Left kidney (tissue), 1 donor: ENCODE measurements at regions not wholly inside any gene's neighbourhood (a gene's known extent, or its start where the extent isn't known, plus 50 kb on each side); places are given as distances from the start of the nearest gene placed in this dataset.

Experiments
- DNase-seq: peaks from one replicate; pipeline ENCODE4 v3.0.0-alpha.2; 2013

DNA sequence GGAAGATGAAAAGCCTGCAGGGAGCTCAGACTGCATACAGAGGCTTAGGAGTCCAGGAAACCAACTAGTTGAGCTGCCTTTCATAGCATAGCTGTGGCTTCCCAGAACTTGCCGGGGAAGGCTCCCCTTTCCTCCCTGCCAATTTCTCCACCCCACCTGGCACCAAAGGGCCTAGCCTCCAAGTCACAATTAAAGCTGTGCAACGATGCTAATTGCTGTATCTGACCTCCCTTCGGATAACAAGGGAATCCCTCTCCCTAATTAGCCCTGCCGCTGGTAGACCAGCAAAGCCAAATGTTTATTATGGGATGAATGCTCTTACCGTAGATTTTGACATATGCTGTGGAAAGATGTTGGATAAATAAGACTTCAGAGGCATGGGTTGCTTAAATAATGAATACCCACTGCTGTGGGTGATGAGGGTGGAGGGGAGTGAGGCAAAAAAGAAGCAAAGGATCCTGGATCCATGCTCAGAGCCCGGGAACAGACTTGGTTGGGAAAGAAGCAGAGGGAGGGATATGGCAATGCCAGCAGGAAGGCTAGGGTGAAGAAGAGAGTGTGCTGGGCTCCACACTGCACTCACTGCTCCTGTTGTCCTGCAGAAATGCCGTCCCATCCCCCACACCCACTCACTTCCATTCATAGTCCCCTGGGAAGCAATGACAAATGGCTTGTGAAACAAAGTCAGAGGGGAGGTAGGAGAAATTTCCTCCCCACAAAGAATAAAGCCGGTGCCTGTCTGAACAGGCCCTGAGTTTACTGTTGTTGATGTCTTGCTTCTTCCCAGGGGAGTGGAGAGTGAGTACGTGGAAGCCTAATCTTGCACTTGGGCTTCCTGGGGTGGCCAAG lies 608.1 kb upstream of the CADM1 start:
- no peak for DNase-seq

DNA sequence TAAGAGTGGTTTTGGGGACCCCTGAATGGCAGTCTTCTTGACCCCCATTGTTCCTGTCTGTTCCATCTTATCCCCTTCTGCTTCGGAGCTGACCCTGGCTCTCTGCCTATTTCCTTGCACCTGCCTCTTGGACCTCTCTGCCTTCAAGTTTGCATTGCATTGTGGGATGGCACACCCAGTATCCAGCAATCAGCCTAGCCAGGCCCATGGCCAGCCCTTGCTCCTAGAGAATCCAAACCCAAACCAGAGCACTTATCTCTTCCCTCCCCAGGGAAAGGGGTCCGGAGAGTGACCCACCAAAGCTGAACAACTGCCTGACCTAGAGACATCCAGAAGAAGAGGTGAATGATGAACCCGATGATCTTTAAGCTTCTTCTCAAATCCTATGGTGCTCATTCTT lies 607.3 kb upstream of the CADM1 start:
- DNase-seq, result no peak

DNA sequence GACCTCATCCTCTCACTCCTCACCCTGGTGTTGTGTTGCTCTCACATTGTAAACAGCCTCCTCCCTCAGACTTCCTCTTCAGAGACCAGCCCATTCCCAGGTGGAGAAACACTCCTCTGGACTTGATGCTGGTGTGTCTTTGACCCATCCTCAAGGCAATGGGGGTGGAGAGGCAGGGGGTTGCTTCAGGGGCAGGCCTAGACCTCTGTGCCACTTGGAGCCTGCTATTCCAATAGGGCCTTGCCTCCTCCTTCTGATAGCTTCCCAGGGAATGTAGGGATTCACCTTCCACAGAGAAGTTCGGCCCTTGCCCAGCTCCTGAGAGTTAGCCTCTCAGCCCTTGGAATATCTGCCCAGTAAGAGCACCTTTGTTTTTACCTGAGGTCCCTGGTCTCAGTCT lies 606.6 kb upstream of the CADM1 start:
- DNase-seq, result no peak

DNA sequence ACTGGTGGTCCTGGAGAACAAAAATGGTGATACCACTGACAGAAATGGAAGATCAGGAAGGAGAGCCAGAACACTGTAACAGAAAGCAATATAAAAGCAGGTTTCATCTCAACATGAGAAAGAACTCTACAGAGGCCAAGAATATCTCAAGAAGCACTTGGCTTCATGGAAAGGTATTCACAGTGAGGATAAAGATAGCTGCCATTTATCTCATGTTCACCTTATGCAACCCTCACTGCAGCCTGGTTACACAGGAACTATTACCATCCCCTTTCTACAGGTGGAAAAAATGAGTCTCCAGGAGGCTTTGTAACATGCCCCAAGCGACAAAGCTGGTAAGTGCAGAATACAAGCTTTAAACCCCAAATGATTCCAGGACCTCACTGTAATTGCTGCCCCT lies 606.1 kb upstream of the CADM1 start:
- DNase-seq, result no peak

DNA sequence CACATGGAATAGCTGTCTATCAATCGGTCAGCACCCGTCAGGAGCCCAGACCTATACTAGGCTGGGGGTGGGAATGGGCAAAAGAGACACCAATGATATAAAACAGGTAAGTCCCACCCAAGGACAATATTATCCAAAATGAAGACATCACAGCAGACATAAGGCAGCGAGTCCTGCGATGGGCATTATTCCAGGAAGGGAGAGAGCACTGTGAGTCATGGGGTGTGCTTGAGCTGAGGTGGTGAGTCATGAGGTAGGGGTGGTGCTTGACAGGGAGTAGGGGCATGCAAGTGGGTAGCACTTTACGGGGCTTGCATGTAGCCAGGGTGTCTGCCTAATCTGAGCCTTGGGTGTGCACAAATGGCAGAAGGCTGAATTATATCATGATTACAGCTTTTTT lies 605.0 kb upstream of the CADM1 start:
- no peak for DNase-seq

DNA sequence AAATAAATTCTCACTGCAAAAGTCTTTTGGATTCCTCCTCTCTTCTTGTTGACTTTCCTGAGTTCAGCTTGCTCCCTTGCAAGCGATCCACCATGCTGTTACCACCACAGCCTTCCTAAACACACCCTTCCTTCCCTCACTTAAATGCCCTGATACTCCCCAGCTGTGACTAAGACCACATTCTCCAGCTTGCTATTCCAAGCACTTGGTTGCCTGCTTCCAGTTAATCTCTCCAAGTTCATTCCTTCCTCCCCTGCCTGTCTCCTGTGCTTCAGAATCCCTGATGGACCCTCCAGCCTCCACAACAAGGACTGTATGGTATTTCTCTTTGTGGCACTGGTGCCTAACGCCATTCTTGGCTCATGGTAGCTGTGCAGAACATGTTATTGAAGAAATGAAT lies 603.9 kb upstream of the CADM1 start:
- no peak for DNase-seq

DNA sequence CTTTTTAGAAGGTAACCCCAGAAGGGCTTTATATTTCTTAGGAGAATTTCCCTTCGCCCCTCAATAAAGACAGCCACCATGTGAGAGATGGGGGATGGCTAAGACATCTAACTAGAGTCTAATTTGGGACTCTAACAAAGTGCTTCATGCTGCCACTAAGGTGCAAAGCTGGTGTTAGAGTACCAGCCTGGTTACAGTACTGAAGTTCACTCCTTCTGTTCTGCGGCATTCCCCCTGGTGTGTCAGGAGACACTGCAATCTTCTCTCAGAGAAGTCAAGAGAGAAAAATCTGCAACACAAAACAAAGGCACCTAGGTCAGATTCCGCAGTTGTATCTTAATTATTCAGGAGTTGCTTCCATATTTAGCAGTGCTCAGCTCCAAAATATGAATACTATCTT lies 603.0 kb upstream of the CADM1 start:
- no peak for DNase-seq

DNA sequence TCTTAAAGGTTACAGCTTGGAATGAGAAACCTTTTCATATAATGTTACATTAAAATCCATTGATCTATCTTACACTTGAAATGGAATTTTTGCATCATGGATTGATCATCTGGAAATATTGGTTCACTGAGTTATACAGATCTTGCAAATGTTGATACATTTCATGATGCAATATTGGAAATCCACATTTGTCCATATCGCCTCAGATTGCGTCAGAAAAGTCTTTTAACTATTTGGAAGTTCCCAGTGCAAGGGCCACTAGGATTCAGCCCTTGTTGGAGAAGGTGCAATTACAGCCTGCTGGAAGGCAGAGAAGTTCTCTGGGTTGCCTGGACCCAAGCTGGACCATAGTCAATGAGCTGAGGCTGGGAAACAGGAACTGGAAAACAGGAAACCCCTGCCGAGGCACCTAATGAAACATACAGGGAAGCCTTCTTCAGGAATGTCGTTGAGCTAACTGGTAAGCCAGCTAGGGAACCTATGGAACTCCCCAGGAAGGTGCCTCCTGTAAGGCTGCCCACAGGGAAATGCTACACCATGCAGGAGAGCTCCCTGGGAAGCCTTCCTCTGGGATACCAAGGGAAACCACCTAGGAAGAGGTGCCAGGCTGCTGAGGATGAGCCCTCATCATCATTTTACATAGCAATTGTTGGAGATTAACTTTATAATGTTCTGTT lies 600.4 kb upstream of the CADM1 start:
- no peak for DNase-seq

DNA sequence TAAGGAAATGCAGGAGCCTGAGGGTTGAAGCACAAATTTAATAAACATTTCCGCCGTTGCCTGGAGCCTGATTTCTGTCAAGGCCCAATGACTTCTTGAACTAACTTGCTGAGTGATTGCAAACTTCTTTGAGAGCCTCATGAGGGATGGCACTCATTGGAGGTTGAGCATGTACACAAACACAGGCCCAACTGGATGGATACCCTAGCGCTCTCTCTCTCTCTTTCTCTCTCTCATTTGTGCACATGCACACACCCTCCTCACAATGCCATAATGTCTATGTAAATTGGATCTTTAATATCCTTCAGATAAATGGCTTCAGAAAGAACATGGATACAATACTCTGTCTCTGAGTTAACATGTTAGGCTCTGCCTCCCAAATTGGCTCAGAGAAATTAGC lies 597.7 kb upstream of the CADM1 start:
- no peak for DNase-seq

DNA sequence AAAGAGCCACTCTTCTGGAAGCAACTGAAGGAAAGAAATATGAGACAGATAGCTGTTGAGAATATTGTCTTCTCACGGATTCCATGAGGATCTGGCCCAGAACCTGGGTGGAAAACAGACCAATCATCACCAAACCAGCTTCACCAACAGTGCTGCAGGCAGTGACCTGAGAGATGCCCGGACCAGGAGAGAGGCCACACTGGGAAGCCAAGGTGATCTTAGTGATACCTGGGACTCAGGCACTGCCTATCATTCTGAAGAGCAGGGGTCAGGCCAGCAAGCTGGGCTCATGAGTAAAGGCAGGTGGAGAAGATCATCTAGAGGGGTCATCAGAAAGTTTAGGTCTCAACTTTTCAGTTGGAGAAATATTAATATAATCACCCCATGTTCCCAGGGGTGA lies 595.8 kb upstream of the CADM1 start:
- DNase-seq, result no peak

DNA sequence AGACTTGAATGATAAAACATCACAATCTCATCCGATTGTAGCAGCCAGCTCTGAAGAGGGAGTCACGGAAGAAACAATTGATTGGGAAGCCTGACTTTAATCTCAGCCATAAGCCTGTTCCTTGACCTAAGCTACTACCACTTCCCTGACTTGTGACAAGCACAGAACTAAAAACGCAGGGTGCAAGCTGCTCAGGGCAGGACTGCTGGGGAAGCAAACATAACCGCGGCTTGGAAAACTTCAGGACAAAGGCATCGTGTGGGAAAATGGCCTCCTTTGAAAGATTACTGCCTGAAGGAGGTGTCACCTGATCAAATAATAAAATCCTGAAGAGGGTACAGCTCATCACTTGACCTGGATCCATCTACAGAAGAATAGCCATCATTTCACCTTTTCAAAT lies 595.3 kb upstream of the CADM1 start:
- no peak for DNase-seq

DNA sequence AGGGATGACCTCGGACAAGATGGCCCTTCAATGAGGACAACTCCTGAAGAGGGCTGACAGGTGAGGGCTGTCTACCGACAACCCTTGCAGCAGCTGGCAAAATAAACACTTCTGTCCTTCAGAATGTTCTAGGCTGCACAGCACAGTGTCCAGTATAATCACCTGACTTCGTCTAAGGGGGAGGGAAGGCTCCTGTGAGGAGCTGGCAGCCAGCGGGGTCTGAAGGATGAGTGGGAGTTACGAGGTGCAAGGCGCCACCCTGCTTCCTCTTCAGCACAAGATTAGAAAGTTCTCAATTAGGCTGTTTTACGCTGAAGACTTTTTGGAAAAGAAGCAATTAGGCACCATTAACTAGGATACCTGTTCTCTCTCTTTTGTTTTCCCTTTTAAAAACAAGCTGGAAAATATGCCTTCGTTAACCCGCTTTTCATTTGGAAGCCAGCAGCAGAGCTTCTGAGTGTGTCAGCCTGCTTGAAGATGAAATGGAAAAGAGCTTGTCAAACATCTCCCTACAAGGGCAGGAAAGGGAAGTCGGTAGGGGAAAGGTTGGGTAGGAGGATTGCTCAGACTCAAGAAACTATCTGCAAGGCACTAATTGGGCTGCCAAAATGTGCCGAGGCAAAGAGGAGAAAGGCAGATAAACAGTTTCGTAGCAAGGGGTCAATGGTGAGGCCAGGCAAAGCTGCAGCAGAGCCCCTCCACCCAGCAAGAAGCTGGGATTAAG lies 592.2 kb upstream of the CADM1 start:
- DNase-seq, result no peak

DNA sequence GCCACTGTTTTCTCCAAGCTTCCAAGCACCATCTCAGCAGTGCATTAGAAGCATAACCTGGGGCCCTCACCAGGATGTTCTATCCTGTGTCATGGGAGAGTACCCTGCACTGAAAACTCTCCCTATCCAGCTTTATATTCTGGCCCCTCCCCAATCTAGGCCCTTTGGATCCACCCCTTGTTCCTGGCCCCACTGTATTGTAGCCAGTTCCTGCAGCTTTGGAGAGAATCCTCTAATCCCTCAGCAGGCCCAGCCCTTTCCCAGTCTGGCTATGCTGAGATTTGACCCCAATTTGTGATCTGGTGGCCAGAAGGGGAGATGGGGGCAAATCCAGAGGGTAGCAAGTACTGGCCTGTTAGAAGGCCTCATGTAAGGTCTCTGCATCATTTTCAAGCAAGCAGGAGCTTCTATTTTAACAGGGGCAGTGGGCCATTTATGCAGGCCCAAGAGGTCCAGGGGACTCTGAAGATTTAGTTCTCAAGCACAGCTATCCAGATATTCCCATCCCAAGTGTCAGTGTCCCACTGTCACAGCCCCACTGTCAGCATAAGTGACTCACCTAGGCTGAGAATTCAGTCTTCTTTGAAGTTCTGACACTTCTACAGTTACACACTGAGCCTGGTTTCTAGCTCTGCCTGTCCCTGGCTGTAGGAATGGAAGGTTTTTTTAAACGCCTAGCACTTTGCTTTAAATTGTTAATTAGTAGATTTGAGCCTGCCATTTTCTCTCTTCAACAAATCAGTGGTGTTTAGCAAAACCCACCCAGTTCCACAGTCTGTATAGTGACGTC lies 589.5 kb upstream of the CADM1 start:
- no peak for DNase-seq

DNA sequence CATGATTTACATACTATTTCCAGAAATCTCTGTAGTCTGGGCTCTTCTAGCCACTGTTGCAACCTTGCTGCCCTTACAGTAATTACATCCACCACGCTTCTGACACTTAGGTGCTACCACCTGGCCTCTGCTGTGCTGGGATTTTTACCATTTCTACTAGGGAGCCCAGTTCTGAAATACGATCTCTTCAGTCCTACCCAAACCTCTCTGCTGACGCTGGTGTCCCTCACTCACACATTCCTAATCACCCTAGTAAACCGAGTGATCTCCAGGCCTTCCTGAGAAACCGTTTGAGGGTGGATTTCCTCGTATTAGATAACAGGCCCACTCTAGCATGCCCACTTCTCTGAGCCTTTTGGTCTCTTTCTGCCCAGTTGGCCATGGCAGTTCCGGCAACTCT lies 588.9 kb upstream of the CADM1 start:
- no peak for DNase-seq

DNA sequence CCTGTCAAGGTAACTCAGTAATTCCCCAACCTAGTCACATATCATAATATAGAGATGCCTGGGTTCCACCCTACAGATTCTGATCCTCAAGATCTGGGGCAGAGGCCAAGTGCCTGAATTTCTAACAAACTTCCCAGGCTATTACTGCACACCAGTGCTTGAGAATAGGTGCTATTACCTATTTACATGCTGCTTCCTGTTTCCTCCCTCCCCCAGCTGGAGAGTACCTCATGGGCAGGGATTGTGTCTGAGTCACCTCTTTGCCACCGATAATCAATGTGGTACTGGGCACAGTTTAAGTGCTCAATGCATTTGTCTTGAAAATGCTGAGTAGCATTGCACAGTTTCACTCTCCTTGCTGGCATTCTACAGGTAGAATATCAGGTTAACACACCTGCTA lies 582.2 kb upstream of the CADM1 start:
- DNase-seq, result no peak

DNA sequence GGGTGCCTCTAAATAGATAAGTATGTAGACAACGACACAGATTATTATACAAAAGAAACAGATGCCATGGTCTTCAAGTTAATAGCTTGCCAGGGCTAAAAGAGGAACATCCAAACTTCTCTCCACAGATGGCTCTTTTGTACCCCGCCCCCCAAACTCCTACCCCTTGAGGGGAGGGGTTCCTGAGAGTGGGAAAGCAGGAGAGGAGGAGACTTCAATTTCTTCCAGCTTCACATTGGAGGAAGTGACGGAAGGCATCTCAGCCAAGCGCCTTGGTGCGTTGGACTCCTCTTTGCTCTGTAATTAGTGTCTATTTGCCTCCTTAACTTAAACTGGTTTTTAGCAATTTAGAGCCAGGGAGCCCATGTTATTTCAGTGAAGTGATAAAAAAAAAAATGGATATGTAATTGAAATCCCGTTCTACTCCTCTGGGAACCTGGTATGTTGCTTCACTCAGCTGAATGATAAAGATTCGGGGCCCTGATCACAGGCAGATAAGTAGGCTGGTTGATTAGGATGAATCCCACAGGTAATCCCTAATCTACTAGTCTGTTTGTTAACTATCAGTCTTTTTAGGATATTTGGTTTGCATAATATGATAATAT lies 580.9 kb upstream of the CADM1 start:
- DNase-seq, result no peak

DNA sequence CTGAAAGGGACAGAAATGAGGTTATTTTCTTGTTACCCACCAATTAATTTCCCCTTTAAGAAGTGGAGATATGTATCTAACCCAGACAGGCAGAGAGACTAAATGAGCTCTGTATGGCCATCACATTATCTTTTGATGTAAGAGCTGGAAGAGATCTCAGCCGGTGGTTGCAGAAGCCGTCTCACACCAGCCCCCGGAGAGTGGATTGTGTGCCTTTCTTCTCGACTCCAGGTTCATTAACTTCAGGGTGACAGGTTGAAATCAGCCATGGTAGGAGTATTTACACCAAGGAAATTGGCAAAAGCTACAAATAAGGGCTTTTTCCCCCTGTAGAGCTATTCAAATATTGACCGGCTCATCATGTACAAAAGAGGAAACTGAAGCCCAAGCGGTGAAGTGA lies 580.3 kb upstream of the CADM1 start:
- DNase-seq, result no peak

DNA sequence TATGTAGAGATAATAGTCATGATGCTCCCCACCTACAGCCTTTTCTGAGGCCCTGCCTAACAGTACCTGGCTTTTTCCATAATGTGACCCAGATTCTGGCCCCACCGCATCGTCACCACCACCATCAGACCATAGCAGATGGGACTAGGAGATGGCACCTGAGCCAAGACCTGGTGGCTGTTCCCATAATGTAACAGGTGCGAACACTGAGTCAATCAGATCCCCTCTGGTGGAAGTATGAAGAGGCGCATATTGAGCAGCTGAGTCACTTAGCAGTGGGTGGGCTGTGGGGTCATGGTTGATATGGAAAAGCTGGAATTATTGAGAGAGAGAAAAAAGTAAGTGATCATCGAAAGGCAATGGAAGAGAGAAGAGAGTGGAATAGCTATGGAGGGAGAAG lies 578.0 kb upstream of the CADM1 start:
- no peak for DNase-seq

DNA sequence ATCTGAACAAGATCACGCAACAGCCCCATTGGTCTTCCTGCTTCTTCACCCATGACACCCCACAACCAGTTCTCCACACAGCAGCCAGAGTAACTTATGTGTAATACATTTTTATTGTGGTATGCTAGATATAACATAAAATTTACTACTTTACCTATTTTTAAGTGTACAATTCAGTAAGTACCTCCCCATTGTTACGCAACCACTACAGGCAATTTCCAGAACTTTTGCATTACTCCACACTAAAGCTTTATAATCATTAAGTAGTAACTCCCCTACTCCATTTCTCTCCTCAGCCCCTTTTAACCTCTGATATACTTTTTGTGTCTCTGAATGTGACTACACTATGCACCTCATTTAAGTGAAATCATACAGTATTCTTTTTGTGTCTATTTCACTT lies 575.4 kb upstream of the CADM1 start:
- DNase-seq, result no peak

DNA sequence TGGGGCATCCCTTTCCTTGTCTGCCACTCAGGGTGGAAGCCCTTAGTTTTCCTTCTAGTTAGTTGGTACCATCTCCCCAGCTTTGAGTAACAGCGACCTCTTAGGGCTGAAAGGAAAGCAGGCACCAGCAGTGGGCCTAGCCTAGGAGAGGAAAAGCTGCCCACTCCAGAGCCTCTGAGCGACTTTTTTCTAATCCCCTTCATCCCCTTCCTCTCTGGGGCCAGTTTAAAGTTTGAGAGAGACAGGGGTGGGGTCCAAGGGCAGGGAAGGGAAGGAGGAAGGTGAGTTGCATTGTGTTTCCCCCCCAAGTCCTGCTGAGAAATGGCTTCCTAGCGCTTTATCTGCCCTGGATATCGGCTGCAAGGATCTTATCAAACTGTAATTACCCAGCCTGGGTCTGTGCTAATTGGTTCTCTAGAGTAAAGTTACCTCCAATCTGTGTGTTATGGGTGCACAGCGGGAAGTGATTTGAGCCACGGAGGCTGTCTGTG lies 573.9 kb upstream of the CADM1 start:
- DNase-seq, result no peak

DNA sequence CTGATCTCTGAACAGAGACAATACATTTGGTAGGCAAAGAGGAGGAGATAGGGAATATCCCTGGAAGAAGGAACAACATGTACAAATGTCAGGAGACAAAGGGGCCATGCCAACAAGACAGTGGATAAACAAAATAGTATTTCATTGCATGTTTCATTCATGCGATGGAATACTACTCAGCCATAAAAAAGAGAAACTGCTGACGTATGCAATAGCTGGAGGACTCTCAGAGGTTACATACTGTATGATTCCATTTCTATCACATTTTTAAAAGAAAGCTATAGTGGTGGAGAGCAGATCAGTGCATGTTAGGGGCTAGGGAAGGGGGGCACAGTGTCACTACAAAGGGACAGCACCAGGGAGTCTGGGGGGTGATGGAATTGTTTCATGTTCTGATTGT lies 572.9 kb upstream of the CADM1 start:
- no peak for DNase-seq
